K562 (cell line): ENCODE measurements at regions not wholly inside any gene's neighbourhood (a gene's known extent, or its start where the extent isn't known, plus 50 kb on each side); places are given as distances from the start of the nearest gene placed in this dataset.

Experiments used
- ATAC-seq: fragments of 200-7000 bp; cut with Tn5 transposase; 3 replicates; pipeline ENCODE4 v1.9.1; 2020; ENCODE audit warnings: moderate library complexity
- BruUV-seq: library from RNA; stranded (reverse); fragments of 400-500 nt; replicated peaks from 2 replicates; lab custom pipeline; 2021; lab: Mats Ljungman, UMichigan
- CTCF ChIA-PET: fragments of 300-600 bp; formaldehyde crosslinking; extraction: SDS; loops from one replicate; lab custom pipeline; 2021; ENCODE audit warnings: low intra/inter-chr PET ratio; lab: Yijun Ruan, JAX
- POLR2A ChIA-PET: fragments of 300-600, 350-650 bp; sonication (Branson Sonifier 250); formaldehyde crosslinking; extraction: SDS; loops from one replicate; lab custom pipeline; 2021; ENCODE audit warnings: antibody characterized with exemption, inconsistent platforms; lab: Yijun Ruan, JAX
- DNase-seq, 4 experiments: peaks; one replicate each; pipeline versions ENCODE4 v3.0.0 to v3.0.0-alpha.2; 2011 to 2018; ENCODE audit warnings: low spot score in 3 of 4, mixed read lengths in 3 of 4; ENCODE audit errors: extremely low read depth in 1 of 4
- FAIRE-seq: peaks from 2 replicates; lab custom pipeline; 2011; peaks lifted over from hg19 to GRCh38; lab: Jason Lieb, UNC
- H2AFZ ChIP-seq: 2 replicates; pipeline ENCODE4 v1.6.0; 2011; ENCODE audit warnings: low read depth, low read length, control low read depth, inconsistent platforms
- H3K27ac ChIP-seq: fragments of 200-600 bp; 3 replicates; pipeline ENCODE4 v1.8.0; 2011; ENCODE audit warnings: low read depth, mild to moderate bottlenecking, control low read depth, inconsistent platforms, low read length, moderate library complexity, mixed read lengths; ENCODE audit errors: extremely low read depth
- H3K27me3 ChIP-seq, 2 experiments: fragments of 300-600 bp in 1 of 2; 2 replicates in 1 of 2; 3 replicates in 1 of 2; pipeline versions ENCODE4 v1.6.0 to v1.8.0; 2011; ENCODE audit warnings: inconsistent platforms in 2 of 2, low read length in 2 of 2, mild to moderate bottlenecking in 1 of 2, mixed read lengths in 1 of 2, moderate library complexity in 1 of 2; ENCODE audit not compliant: control insufficient read depth in 2 of 2, insufficient read depth in 2 of 2
- H3K36me3 ChIP-seq: fragments of 300-600 bp; 3 replicates; pipeline ENCODE4 v1.8.0; 2011; ENCODE audit warnings: mild to moderate bottlenecking, low read length, inconsistent platforms; ENCODE audit not compliant: control insufficient read depth, insufficient read depth
- H3K4me1 ChIP-seq, 2 experiments: fragments of 200-600 bp in 1 of 2; replicated peaks in 1 of 2; 2 replicates in 1 of 2; 3 replicates in 1 of 2; pipeline versions ENCODE4 v1.5.1 to v1.8.0; 2011; ENCODE audit warnings: inconsistent platforms in 2 of 2, low read length in 2 of 2, mild to moderate bottlenecking in 1 of 2, mixed read lengths in 1 of 2, moderate library complexity in 1 of 2; ENCODE audit not compliant: control insufficient read depth in 2 of 2, insufficient read depth in 2 of 2
- H3K4me2 ChIP-seq: 2 replicates; pipeline ENCODE4 v1.6.1; 2011; ENCODE audit warnings: low read length, control low read depth, inconsistent platforms, mixed read lengths; ENCODE audit not compliant: insufficient read depth
- H3K4me3 ChIP-seq: fragments of 200-600 bp; sonication (generic), shearing (Covaris generic); 2 replicates; pipeline ENCODE4 v1.5.1; 2016; ENCODE audit warnings: control low read depth, inconsistent platforms
- H3K79me2 ChIP-seq: fragments of 200-600 bp; 3 replicates; pipeline ENCODE4 v1.8.0; 2011; ENCODE audit warnings: low read length, inconsistent platforms; ENCODE audit not compliant: control insufficient read depth, insufficient read depth
- H3K9ac ChIP-seq, 2 experiments: 2 replicates each; pipeline versions ENCODE4 v1.6.0 to v1.6.1; 2011; ENCODE audit warnings: low read depth in 2 of 2, low read length in 2 of 2, control low read depth in 1 of 2, inconsistent platforms in 1 of 2, mild to moderate bottlenecking in 1 of 2, mixed read lengths in 1 of 2; ENCODE audit not compliant: insufficient read depth in 1 of 2
- H3K9me1 ChIP-seq: one replicate; pipeline ENCODE4 v1.6.0; 2011; ENCODE audit warnings: inconsistent platforms, mild to moderate bottlenecking, low read length, moderate library complexity; ENCODE audit not compliant: control insufficient read depth, insufficient read depth
- H3K9me3 ChIP-seq: replicated peaks from 2 replicates; pipeline ENCODE4 v1.5.1; 2011; ENCODE audit warnings: low read depth, low read length, inconsistent platforms; ENCODE audit not compliant: control insufficient read depth, insufficient read depth
- H4K20me1 ChIP-seq: replicated peaks from 2 replicates; pipeline ENCODE4 v1.6.1; 2011; ENCODE audit warnings: low read length, inconsistent platforms, mixed read lengths; ENCODE audit not compliant: control insufficient read depth, insufficient read depth
- CBX5 ChIP-seq: IDR thresholded peaks from 2 replicates; pipeline ENCODE4 v1.6.1; 2014; ENCODE audit warnings: low read depth, borderline replicate concordance
- EHMT2 ChIP-seq: fragments of 450-650 bp; IDR thresholded peaks from 2 replicates; pipeline ENCODE4 v1.6.1; 2018; ENCODE audit warnings: antibody characterized with exemption
- EP400 ChIP-seq: fragments of 450-650 bp; IDR thresholded peaks from 2 replicates; pipeline ENCODE4 v1.6.1; 2017; ENCODE audit warnings: antibody characterized with exemption, mild to moderate bottlenecking, moderate library complexity
- JUN ChIP-seq, 2 experiments: sonication (generic) in 1 of 2; formaldehyde crosslinking in 1 of 2; IDR thresholded peaks; 2 replicates each; pipeline versions ENCODE4 v1.6.1 to v1.8.0; 2012 to 2022; ENCODE audit warnings: borderline replicate concordance in 2 of 2, mild to moderate bottlenecking in 2 of 2, improper control_type of control experiment in 1 of 2, low read depth in 1 of 2, low read length in 1 of 2, missing genetic modification reagents in 1 of 2
- MCM3 ChIP-seq: fragments of 450-650 bp; IDR thresholded peaks from 2 replicates; pipeline ENCODE4 v1.6.1; 2016
- PTRF ChIP-seq: fragments of 450-650 bp; IDR thresholded peaks from 2 replicates; pipeline ENCODE4 v1.6.1; 2016; ENCODE audit warnings: mild to moderate bottlenecking, missing genetic modification characterization, missing compliant biosample characterization
- SMARCC2 ChIP-seq: fragments of 450-650 bp; IDR thresholded peaks from 2 replicates; pipeline ENCODE4 v1.6.1; 2017; ENCODE audit warnings: antibody characterized with exemption, moderate library complexity, mild to moderate bottlenecking, low read depth
- ZNF174 ChIP-seq: fragments of 250-450 bp; sonication (Bioruptor Pico); IDR thresholded peaks from 2 replicates; pipeline ENCODE4 v1.4.0; 2020; ENCODE audit warnings: mild to moderate bottlenecking
- ZNF274 ChIP-seq: IDR thresholded peaks from 2 replicates; pipeline ENCODE4 v1.6.1; 2011; ENCODE audit warnings: low read depth, mild to moderate bottlenecking, low read length, moderate library complexity, borderline replicate concordance
- ZNF551 ChIP-seq: fragments of 250-450 bp; sonication (Bioruptor Pico); IDR thresholded peaks from 2 replicates; pipeline ENCODE4 v1.5.0; 2021; ENCODE audit warnings: mild to moderate bottlenecking, moderate library complexity
- WGBS: fragments of 100-300 bp; shearing (Covaris generic); methylation state at CpG from one replicate; pipeline ENCODE4 v1.1.6; 2016; ENCODE audit warnings: low coverage, mixed read lengths; ENCODE audit not compliant: insufficient coverage; ENCODE audit errors: missing lambda C conversion rate; 5-methylcytosine and 5-hydroxymethylcytosine counted together
- in situ Hi-C: fragments of 300-500 bp; cut with MboI; formaldehyde crosslinking; loops from 4 replicates; pipeline ENCODE4 v1.15.0; 2018; ENCODE audit warnings: inconsistent platforms, mixed read lengths
- intact Hi-C: fragments of 100-400 bp; cut with micrococcal nuclease; formaldehyde crosslinking; loops from 2 replicates; pipeline ENCODE4 v1.14.2; 2022
- TF ChIP-seq, protein P1 (sequence below): IDR thresholded peaks from 2 replicates; pipeline ENCODE4 v1.6.1; 2011; ENCODE audit warnings: borderline replicate concordance, low read depth, mild to moderate bottlenecking, moderate library complexity, low read length; ENCODE audit not compliant: insufficient read depth, poor library complexity, severe bottlenecking
- TF ChIP-seq, protein P2 (sequence below), 2 experiments: fragments of 450-650 bp; conservative IDR thresholded peaks; 2 replicates each; pipeline ENCODE4 v1.6.1; 2017; ENCODE audit warnings: mild to moderate bottlenecking in 2 of 2, moderate library complexity in 2 of 2
- TF ChIP-seq, protein P3 (sequence below): sonication (generic); formaldehyde crosslinking; IDR thresholded peaks from 2 replicates; pipeline ENCODE4 v1.5.0; 2020; ENCODE audit warnings: missing genetic modification reagents
- TF ChIP-seq, protein P4 (sequence below): IDR thresholded peaks from 2 replicates; pipeline ENCODE4 v1.6.1; 2016; ENCODE audit warnings: missing genetic modification characterization, missing compliant biosample characterization

DNA sequence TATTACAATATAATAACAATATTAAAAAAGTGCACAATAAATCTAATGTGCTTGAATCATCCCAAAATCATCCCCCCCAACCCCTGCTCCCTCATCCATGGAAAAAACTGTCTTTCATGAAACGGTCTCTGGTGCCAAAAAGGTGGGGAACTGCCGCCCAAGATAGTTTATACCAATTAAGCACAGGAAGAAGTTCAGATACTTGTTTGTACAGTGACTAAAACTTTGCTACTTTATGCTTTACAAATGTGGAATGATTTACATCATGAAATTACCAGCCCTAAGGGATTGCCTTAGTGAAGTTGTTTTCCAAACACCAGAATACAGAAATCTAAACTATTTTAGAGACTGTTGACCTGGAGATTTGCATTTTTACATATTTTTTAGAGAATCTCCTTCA, 175.6 kb downstream of the TRIM27 start (continued):
- TF ChIP-seq EP400 (0 out of 2 replicates have a peak, but pooled peaks have one; percentile 11), ZNF274 (0 out of 2 replicates have a peak, but pooled peaks have one; percentile 5), CBX5 (no peak), PTRF (no peak), EHMT2 (no peak)
- TF ChIP-seq, protein P1, sequence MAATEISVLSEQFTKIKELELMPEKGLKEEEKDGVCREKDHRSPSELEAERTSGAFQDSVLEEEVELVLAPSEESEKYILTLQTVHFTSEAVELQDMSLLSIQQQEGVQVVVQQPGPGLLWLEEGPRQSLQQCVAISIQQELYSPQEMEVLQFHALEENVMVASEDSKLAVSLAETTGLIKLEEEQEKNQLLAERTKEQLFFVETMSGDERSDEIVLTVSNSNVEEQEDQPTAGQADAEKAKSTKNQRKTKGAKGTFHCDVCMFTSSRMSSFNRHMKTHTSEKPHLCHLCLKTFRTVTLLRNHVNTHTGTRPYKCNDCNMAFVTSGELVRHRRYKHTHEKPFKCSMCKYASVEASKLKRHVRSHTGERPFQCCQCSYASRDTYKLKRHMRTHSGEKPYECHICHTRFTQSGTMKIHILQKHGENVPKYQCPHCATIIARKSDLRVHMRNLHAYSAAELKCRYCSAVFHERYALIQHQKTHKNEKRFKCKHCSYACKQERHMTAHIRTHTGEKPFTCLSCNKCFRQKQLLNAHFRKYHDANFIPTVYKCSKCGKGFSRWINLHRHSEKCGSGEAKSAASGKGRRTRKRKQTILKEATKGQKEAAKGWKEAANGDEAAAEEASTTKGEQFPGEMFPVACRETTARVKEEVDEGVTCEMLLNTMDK, result no peak
- TF ChIP-seq, protein P2, sequence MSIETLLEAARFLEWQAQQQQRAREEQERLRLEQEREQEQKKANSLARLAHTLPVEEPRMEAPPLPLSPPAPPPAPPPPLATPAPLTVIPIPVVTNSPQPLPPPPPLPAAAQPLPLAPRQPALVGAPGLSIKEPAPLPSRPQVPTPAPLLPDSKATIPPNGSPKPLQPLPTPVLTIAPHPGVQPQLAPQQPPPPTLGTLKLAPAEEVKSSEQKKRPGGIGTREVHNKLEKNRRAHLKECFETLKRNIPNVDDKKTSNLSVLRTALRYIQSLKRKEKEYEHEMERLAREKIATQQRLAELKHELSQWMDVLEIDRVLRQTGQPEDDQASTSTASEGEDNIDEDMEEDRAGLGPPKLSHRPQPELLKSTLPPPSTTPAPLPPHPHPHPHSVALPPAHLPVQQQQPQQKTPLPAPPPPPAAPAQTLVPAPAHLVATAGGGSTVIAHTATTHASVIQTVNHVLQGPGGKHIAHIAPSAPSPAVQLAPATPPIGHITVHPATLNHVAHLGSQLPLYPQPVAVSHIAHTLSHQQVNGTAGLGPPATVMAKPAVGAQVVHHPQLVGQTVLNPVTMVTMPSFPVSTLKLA (conservative IDR thresholded peaks at IDR 0.05), result no peak; a peak in 1 of 4 replicates

DNA sequence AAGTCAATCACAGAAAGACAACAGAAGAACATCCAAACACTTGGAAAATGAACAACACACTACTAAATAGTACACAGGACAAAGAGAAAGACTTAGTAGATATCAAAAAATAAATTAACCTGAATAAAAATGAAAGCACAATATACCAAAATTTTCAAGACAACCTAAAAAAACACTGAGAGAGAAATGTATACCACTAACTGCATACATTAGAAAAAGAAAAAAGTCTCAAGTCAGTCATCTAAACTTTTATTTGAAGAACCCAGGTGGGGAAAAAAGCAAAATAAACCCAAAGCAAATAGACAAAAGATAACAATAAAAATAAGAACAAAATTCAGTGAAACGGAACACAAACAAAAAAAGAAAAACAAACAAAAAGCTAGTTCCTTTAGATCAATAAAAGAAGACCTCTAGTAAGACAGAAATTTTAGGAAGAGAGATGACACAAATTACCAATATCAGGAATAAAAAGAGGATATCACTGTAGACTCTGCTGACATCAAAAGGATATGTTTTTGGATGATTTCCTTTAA, 172.8 kb downstream of the TRIM27 start:
- in situ Hi-C loops, result no loop called here
- no TSS peak for BruUV-seq
- H3K27me3 ChIP-seq, result no peaks in the 10 kb centered on the region
- H3K4me3 ChIP-seq, result peak overlapping the region; percentile 38
- no peaks in the 10 kb centered on the region for H3K9me3 ChIP-seq
- POLR2A ChIA-PET, result interaction anchor here (0.6 to 2.1 kb wide), 5 partner anchors 8 to 1431 kb away, joined by 3 to 6 read pairs (median 3); no protein-coding TSS in a partner anchor
- H3K9me1 ChIP-seq, result no peaks in the 10 kb centered on the region
- 0% methylated on average over 1 of the region's 1 CpG for WGBS
- 0 out of 3 replicates have a peak, but pooled peaks cover 3% of the 10 kb centered on the region for H3K79me2 ChIP-seq
- FAIRE-seq, result no peak
- ATAC-seq, result no peak
- H3K4me1 ChIP-seq, result peaks cover 23 to 25% of the 10 kb centered on the region in 2 experiments; a peak in 4 of 5 replicates
- no peaks in the 10 kb centered on the region for H4K20me1 ChIP-seq
- H3K4me2 ChIP-seq, result peak overlapping the region; percentile 76
- CTCF ChIA-PET, result no interaction called here
- no peak for DNase-seq
- H2AFZ ChIP-seq, result peak overlapping the region; percentile 81
- H3K36me3 ChIP-seq, result no peaks in the 10 kb centered on the region
- intact Hi-C loops, result no loop called here
- H3K27ac ChIP-seq, result peak overlapping the region; percentile 73
- H3K9ac ChIP-seq, result peak overlapping the region; percentile 64 to 84; a peak in 3 of 4 replicates
- TF ChIP-seq, protein P3, sequence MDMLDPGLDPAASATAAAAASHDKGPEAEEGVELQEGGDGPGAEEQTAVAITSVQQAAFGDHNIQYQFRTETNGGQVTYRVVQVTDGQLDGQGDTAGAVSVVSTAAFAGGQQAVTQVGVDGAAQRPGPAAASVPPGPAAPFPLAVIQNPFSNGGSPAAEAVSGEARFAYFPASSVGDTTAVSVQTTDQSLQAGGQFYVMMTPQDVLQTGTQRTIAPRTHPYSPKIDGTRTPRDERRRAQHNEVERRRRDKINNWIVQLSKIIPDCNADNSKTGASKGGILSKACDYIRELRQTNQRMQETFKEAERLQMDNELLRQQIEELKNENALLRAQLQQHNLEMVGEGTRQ (CRISPR knock-in tag), result no peak
- TF ChIP-seq ZNF551 (CRISPR knock-in tag) (no peak), JUN (IDR thresholded peaks at IDR 0.05; ENCODE audit: borderline replicate concordance, low read depth, low read length) (no peak), JUN (CRISPR knock-in tag; IDR thresholded peaks at IDR 0.05; ENCODE audit: borderline replicate concordance) (no peak), ZNF174 (0 out of 2 replicates have a peak, but pooled peaks have one; percentile 5), SMARCC2 (no peak), MCM3 (no peak)
- TF ChIP-seq, protein P4, sequence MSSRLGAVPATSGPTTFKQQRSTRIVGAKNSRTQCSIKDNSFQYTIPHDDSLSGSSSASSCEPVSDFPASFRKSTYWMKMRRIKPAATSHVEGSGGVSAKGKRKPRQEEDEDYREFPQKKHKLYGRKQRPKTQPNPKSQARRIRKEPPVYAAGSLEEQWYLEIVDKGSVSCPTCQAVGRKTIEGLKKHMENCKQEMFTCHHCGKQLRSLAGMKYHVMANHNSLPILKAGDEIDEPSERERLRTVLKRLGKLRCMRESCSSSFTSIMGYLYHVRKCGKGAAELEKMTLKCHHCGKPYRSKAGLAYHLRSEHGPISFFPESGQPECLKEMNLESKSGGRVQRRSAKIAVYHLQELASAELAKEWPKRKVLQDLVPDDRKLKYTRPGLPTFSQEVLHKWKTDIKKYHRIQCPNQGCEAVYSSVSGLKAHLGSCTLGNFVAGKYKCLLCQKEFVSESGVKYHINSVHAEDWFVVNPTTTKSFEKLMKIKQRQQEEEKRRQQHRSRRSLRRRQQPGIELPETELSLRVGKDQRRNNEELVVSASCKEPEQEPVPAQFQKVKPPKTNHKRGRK (tag), result peak; percentile 63
